NCI-H82 (cell line): ENCODE measurements at regions not wholly inside any gene's neighbourhood (a gene's known extent, or its start where the extent isn't known, plus 50 kb on each side); places are given as distances from the start of the nearest gene placed in this dataset.

ENCODE experiments used
- DNase-seq: peaks from one replicate; lab custom pipeline; 2025; lab: John Stamatoyannopoulos, UW

DNA sequence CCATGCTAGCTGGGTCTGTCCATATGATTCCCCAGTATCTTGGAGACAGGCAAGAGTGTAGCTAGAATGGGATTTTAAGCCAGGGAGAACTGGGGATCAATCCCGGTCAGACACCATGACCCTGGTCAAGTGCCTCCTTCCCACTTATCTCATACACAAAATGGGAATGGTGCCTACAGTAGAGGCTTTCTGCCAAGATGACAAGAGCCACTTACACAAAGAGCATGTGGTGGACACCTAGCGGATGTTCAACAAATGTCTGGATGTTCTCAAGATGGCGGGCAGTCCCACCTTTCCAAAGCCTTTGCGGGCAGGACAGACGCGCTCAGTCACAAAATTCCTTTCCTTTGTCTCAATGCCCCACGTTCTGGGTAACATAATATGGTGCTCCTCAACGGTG is 57.3 kb downstream of the MAF start:
- DNase-seq, result no peak

DNA sequence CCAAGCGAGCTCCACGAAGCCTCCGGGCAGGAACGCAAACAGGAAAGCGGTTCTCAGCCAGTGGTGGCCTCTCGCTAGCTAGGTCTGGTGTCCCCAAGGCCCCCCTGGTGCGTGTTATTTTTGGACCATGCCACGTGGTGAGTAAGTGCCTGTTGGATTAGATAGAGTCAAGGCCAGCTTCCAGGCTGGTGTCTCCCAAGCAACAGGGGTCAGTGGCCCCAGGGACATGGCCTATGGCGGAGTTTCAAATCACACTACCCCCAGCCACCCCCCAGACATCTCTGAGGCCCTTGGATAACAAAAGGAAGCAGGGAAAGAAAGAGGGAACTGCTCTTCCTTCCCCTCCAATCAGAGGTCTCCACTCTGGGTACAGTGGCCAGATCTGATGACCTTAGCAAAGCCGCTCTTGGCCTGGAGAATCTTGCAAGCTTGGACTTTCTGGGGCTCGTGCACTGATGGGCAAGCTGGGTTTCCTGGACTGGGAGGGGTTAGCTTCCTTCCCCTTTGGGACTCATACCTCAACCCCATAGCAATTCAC is 58.2 kb downstream of the MAF start:
- DNase-seq, result no peak

DNA sequence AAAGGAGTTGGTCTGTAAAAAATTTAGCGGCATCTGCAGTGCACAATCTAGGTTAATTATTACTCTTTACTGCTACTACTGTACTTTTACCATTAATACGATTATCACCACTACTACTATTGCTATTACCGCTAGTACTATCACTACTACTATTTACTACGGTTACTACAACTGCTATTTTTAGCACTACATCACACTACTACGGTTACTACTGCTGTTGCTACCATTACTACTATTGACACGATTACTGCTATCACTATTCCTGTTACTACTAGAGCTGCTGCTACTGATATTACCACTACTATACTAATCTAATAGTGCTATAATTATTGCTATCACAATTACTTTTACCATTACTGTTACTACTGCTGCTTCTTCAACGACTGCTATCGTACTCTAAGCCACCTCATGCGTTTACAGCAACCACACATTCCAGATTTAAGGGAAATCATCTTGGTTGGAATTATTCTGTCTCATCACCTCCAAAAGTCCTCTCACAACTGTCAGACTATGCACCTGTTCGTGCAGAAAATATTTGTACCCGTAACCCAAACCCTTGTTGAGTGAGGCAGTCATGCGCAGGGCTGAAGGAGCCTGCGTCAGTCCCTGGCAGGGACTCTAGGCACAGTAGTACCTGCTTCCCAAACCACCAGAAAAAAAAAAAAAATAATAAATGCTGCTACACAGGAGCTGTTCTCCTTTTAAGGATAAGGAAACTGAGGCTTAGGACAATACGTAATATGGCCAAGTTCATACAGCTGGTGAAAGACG is 59.5 kb downstream of the MAF start:
- DNase-seq, result no peak

DNA sequence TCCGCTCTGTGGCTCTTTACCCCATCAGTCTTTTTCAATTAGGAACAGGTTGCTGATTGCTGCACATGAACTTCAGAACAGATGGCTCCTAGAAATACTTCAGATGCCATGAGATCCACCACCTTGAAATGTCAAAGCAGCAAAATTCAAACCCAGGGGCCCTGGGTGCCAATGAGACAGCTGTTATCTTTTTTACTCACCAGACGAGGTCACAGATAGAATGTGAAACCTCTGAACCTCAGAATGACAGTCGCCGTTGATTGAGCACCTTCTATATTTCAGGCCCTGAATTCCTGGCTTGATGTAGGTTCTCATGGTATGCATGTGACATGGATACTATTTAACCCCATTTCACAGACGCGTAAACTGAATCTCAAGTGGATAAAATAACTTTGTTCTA is 63.0 kb downstream of the MAF start:
- DNase-seq, result no peak

DNA sequence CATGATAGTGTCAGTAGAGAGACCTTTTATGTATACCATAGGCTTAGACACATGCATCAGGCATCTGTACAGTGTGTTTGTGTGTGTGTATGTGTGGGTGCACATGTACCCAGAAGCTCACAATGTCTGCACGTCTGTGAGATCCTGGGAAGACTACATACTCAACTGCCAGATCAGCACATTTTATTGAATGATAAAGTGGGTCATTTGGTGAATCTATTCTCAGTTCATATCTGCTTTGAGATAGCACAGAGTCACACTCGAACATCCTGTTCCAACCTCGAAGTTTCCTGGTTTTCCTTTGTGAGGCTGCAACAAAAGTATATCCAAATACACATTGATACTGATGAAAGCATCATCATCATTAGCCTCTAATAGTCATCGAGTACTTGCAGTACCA is 63.6 kb downstream of the MAF start:
- DNase-seq, result no peak

DNA sequence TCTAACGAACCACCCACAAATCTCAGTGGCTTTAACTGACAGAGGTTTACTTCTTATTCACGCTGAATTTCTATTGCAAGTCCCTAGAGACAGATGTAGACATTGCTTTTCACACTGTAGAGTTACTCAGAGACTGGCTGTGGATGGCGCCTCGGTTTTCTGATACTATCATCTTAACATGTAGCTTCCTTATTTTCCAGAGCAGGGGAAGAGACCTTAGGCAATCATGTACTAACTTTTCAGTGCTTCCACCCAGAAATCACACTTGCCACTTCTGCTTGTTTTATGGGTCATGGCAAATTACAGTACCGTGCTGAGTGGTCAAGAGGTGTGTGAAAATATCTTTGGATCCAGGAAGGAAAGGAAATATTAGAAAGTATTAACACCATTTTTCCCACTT is 65.4 kb downstream of the MAF start:
- DNase-seq, result no peak

DNA sequence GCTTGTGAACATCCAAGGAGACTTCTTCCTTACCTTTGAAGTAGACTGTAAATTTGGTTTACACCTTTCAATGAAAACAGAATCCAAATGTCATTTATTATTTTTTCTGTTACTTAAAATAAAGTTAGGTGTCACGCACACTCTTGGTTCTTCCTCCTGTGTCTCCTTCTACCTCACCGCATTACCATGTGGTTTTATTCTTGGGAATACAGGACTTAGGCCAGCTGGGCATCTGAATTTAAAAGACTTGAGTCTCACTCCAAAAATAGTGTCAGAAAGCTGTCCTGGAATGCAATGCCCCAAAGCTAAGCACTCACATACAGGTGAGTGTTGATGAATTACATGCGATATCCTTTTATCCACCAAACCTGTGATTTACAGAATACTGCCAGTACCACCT is 66.4 kb downstream of the MAF start:
- DNase-seq, result no peak

DNA sequence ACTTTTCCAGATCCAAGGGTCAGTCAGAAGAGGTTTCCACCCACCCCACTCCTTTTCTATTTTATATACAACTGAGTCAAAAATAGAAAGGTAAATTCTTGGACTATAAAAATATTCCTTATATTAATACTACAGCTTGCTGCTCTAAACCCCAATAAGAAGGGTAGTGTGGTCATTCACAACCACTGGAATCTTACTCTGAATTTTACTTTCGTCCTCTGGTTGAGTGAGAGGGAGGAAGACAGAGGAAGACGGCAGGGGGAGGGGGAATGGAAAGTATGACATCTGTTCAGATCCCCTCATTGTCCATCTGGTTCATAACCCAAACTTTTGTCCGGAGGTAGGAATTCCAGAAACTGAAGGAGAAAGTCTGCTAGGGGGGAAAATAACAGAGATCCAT is 67.2 kb downstream of the MAF start:
- no peak for DNase-seq

DNA sequence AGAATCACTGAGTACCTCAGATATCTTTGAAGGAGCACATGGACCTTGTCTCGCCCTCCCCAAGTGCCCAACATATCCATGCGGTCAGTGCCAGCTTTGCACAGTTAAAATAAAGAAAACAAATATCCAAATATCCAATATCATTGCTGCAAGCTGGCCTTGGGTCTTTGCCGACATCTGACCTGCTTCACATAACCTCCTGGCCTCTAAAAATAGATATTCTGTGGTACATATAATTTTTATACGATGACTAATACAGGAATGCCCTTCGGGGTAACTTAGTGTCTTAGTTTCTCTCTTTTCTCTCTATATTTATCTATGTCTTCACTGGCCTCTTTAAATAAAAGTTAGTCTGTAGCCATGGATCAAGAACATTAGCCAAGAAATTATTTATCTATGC is 67.8 kb downstream of the MAF start:
- no peak for DNase-seq

DNA sequence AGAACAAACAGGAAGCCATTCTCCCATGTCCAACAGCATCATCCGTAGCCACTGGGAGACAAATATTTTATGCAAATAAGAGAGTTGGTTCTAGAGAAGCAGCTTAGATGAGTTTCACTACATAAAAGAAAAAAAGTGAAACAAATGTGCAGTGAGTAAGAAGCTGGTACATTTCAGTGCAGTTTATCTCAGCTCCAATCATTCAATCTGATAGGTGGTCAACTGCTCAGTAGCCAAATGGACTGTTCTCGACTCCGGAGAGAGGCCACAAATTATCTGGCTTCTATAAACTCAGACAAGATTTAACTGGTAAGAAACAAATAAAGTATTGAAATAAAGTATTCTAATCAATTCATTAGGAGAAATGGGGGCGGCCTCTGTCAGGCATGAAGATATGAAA is 68.3 kb downstream of the MAF start:
- DNase-seq, result no peak

DNA sequence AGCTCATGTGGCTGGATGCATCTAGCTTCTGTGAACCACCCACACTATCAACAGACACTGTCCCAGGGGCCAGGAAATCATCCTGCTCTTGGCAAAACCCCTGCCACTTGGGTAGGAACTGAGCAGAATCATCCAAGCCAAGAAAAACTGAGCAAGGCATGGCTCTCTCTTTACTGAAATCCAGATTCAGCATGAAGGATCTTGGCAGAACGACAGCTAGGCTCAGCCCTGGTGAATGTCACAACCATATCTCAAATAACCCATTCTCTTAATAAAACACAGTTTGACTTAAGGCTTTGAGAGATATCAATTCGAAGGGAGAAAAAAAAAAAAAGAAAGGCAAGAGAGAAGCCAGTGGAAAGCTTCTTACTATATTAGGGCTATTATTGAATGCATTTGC is 72.2 kb downstream of the MAF start:
- no peak for DNase-seq

DNA sequence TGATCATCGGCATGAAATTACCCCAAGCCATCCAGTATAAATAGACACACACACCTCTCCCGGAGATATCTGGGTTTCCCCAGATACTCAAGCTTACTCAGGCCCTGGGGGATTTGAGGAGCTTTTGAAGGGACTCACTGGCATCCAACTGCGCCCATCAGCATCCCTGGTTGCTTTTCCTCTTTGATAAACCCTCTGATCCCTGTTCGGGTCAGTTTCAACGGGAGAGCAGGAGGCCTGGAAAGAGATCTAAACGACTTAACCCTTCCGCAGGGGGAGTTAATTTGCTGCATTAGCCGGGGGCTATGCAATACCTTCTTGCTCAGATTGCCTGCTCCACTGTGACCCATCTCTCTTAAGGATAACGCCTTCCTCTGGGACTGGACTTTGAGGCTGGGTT is 76.6 kb downstream of the MAF start:
- DNase-seq, result no peak

DNA sequence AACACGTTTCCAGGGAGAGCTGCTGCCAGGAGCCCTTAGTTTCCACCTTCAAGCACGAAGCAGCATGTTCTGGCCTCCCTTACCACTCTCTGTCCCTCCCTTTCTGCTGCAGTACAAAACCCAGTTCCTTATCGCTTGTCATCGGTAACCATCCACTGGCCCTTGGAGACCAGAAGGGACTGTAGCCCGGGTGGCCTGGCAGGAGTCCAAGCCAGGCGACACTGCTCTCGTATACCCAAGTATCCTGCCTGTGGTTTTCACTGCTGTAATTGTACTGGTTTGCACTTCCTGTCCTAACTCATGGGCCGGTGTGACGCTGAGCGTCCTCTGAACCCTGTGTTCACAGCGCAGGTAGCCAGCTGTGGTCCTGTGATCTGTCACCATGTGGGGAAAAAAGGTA is 81.1 kb downstream of the MAF start:
- DNase-seq, result no peak

DNA sequence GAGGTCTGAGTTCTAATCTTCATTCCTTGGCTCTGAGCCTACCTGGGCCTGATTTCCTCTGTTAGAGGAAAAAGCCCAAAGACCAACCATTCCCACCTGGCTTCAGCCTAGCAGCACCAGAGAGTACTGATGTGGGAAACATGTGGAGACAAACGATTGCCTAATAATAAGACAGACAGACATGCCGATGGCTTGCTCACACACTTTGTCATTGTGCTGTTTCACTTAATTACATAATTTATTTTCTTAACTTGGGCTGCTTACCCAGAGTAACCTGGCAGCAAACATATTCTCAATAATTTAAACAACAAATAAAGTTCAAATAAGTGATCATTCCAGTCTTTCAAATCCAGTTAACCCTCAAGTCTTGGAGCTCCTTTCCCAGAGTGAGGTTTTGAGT is 83.4 kb downstream of the MAF start:
- no peak for DNase-seq

DNA sequence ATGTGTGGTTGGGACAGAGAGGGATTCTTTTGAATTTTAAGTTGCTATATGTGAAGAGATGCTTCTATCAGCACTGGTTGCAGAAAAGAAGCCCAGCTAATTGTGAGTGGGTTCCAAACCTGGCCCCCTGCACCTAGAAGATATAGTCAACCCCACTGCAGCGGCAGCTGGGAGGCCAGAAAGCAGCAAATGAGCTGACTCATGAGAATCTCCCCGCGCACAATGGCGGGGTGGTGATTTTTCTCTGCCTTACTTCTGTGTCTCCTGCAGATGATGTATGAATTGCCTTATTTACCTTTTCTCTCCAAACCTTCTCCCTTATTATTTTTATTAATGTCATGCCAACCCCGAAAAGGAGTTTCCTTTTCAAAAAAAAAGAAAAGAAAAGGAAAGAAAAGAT is 89.7 kb downstream of the MAF start:
- no peak for DNase-seq

DNA sequence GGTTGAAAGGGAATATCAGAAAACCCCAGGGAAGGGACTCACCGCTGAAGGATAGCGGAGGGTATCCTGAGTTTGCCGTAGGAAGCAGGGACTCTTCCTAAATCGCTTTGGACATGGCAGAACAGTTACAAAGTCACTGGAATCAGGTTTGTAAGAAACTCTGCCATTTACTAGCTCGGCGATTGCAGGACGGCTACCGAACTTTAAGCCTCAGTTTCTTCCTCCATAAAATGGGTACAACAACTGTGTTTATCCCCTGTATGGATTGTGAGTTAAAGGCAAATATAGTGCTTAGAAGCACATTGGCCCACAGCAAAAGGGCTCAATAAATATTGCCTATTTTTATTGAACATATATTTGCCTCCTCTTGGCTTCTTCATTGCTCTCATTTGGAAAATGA is 90.6 kb downstream of the MAF start:
- DNase-seq, result no peak

DNA sequence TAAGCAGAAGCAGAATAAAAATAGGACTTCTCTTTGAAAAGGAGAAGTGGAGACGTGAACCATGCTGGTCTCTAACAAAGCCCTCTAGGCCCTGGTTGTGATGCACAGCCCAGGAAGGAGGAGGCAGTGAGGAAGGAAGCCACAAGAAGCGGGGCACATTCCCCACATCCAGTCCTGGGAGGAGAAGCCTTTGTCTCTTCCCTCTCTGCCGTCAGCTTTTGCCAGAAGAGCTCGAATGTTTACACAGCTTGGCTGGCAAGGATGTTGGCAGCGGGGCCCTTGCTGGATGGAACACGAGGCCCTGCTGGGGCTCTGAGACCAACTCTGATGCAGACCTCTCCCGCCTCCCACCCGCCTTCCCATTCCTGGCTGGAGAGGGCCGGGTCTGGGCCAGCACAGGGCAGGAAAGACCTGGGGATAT is 91.3 kb downstream of the MAF start:
- DNase-seq, result no peak

DNA sequence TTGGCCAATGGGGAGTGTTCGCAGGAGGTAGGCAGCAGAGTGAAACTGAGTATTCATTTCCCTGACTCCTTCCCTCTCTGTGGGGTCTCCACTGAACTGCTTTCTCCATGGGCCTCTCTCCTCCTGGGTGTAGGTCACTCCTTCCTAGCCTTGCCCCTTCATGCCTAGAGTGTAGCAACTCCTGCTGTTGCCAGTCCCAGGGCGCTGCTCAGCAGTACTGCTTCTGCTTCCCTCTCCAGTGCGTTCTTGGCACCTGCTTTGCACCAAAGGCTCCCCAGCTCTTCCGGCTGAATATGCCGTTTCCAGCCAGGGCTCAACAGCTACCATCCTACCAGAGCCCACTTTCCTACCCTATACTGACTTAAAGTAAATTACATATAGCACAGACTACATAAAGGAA is 92.2 kb downstream of the MAF start:
- no peak for DNase-seq

DNA sequence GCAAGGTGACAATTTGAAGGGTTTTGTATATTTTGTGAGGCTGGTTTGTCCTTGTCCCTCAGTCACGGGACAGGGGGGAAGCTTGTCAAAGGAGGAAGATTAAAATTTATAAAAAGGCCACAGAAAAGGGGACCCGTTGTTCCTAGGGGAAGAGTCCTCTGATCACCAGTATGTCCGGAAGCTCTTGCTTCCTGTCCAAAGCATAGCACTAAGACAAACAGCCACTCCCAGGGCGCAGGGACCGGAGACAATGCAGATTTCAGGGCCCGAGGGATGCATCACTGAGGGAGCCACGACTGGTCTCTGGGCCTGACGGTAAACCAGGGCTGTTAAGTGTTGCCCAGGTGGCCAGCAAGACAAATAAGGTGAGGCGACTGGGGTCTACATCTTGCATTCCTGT is 95.2 kb downstream of the MAF start:
- DNase-seq, result no peak

DNA sequence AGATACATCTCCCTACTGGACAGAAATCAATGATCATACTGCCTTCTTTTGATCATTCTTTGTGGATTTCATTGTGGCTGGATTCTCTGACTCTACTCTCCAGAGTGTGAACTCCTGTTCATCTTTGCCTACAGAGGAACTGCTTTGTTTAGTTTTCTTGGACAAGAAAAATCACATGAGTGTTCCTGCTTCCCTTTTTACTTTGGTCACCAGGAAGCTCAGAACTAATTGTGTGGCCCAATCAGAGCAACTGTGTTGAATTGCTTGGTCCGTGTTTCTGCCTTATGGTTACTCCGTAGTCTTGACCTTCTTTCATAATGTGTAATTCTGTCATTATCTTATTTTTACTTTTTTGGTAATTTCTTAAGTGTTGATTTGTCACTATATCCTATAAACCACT is 97.0 kb downstream of the MAF start:
- no peak for DNase-seq

DNA sequence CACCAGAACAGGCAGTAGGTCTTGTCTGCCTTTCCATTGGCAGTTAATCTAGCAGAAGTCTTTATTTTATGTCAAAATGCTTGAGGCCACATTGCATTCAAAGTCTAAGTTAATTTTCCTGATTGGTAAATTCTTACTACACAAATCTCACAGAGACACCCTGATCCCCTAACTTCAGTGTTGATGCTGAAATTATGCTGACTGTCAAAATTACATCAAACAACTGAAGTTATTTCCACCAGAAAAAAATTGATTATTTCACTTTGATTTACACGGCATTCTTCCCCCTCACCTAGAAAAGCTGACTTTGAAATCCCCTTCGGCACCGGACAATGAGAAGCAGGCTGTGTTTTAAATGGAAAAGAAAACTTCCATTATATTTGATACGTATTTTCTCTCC is 99.1 kb downstream of the MAF start:
- no peak for DNase-seq

DNA sequence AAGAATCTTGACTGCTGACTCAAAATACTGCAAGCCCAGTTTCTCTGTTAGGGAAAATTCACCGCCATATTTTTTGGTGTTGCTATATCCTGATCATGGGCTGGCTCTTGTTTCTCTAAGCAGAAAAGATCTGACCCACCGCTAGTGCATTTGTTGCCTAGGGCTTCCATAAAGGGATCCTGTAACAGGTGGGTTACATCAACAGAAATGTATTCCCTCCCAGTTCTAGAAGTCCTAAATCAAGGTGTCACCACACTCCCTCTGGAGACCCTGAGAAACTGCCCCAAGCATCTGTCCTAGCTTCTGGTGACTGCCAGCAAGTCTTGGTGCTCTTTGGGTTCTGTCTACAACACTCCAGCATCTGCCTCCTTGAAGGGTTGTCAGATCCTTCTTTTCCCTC is 99.7 kb downstream of the MAF start:
- no peak for DNase-seq

DNA sequence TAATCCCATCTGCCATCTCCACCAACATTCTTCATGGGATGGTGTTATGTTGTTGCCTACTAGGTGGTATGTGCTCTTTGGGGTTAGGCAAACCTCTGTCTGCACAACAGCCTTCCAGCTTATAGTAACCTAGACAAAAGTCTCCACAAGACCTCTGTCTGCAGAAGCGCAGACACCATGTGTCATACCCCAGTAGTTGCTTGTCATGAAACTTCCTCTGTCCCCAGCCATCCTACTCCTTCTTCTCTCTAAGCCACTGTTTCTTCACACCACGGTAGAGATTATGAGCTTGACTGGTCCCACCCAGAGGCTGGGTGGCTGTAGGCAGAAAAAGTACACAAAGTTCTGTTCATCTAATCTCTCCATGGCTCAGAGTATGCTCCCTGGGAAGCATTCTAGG is 100.3 kb downstream of the MAF start:
- DNase-seq, result no peak

DNA sequence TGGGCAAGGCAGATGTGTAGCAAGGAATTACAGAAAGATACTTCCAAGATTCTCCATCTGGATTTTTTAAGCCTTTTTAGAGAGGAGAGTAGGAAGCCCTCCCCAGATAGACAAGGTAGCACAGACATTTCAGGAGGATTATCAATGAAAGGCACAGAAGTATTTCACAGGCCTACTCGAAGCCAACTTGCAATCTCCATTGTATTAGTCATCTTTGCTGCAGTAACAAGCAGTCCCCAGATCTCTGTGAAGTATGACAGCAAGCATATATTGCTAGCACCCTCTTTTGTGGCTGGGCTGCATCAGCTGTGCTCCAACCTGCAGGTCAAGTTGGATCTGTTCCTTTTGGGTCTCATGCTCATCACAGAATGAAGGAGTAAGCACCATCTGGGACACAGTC is 101.6 kb downstream of the MAF start:
- no peak for DNase-seq
